Spleen (tissue), 11 donors: ENCODE measurements at regions not wholly inside any gene's neighbourhood (a gene's known extent, or its start where the extent isn't known, plus 50 kb on each side); places are given as distances from the start of the nearest gene placed in this dataset.

Experiments
- DNase-seq: peaks from one replicate; pipeline ENCODE4 v3.0.0-alpha.2; 2020
- H3K27ac ChIP-seq, 8 donors: fragments of 200-600 bp; sonication (generic) in 7 of 8; 1 replicate in 4 of 8; 2 replicates in 4 of 8; pipeline versions ENCODE4 v1.5.0 to v1.8.0; 2016 to 2021; ENCODE audit warnings: inconsistent platforms in 4 of 8, mild to moderate bottlenecking in 4 of 8, moderate library complexity in 1 of 8
- H3K27me3 ChIP-seq, 7 donors: fragments of 200-600 bp; sonication (generic) in 6 of 7; replicated peaks in 1 of 7; 1 replicate in 4 of 7; 2 replicates in 3 of 7; pipeline versions ENCODE4 v1.5.0 to v1.8.0; 2016 to 2021; ENCODE audit warnings: inconsistent platforms in 3 of 7, mild to moderate bottlenecking in 1 of 7
- H3K36me3 ChIP-seq, 6 donors: fragments of 200-600 bp; sonication (generic) in 5 of 6; 1 replicate in 4 of 6; 2 replicates in 2 of 6; pipeline versions ENCODE4 v1.5.0 to v1.8.0; 2016 to 2021; ENCODE audit warnings: inconsistent platforms in 2 of 6
- H3K4me1 ChIP-seq, 6 donors: fragments of 200-600 bp; sonication (generic) in 5 of 6; 1 replicate in 3 of 6; 2 replicates in 3 of 6; pipeline versions ENCODE4 v1.5.0 to v1.8.0; 2016 to 2021; ENCODE audit warnings: inconsistent platforms in 3 of 6
- H3K4me3 ChIP-seq, 8 donors: fragments of 200-600 bp; sonication (generic) in 7 of 8; 1 replicate in 4 of 8; 2 replicates in 4 of 8; pipeline versions ENCODE4 v1.5.0 to v1.8.0; 2016 to 2021; ENCODE audit warnings: inconsistent platforms in 4 of 8, mild to moderate bottlenecking in 4 of 8, moderate library complexity in 2 of 8
- H3K9me3 ChIP-seq, 8 donors: fragments of 200-600 bp; sonication (generic) in 7 of 8; 1 replicate in 4 of 8; 2 replicates in 4 of 8; pipeline versions ENCODE4 v1.5.0 to v1.8.0; 2016 to 2021; ENCODE audit warnings: inconsistent platforms in 4 of 8
- CTCF ChIP-seq, 11 experiments: fragments of 200-600 bp in 7 of 11; fragments of 450-650 bp in 4 of 11; sonication (generic) in 4 of 11; IDR thresholded peaks in 8 of 11; conservative IDR thresholded peaks in 3 of 11; 1 replicate in 7 of 11; 2 replicates in 4 of 11; pipeline versions ENCODE4 v1.4.0 to v1.8.0; 2016 to 2021; ENCODE audit warnings: antibody characterized with exemption in 11 of 11, inconsistent platforms in 4 of 11, mild to moderate bottlenecking in 1 of 11
- POLR2A ChIP-seq, 3 donors: fragments of 450-650 bp; IDR thresholded peaks; one replicate each; pipeline ENCODE4 v1.5.1; 2017; ENCODE audit warnings: antibody characterized with exemption in 3 of 3, mild to moderate bottlenecking in 1 of 3
- POLR2AphosphoS5 ChIP-seq, 3 donors: sonication (generic); formaldehyde crosslinking; IDR thresholded peaks; one replicate each; pipeline ENCODE4 v1.5.1; 2017; ENCODE audit warnings: antibody characterized with exemption in 3 of 3
- WGBS, 5 donors: extraction: QIAGEN DNeasy Blood & Tissue Kit in 3 of 5; methylation state at CpG; one replicate each; pipeline versions ENCODE4 v1.1.5 to v1.1.7; 2013 to 2018; 5-methylcytosine and 5-hydroxymethylcytosine counted together
- intact Hi-C: fragments of 100-400 bp; cut with DNase I; formaldehyde crosslinking; loops from one replicate; pipeline ENCODE4 v1.15.0; 2023; ENCODE audit warnings: low total_unique reads
- donor health status: healthy with polysubstance abuse.
- donor health status: DM: no; HTN: no; CAD: no; lungs with moderate emphysema.
- donor health status: DM: no; HTN: no; CAD: no.
- donor health status: Bipolar disorder and iron deficiency.
- donor health status: healthy.
- donor health status: DM: no; HTN: no; CAD: no.
- donor health status: DM: yes; HTN: yes; CAD: no.

DNA sequence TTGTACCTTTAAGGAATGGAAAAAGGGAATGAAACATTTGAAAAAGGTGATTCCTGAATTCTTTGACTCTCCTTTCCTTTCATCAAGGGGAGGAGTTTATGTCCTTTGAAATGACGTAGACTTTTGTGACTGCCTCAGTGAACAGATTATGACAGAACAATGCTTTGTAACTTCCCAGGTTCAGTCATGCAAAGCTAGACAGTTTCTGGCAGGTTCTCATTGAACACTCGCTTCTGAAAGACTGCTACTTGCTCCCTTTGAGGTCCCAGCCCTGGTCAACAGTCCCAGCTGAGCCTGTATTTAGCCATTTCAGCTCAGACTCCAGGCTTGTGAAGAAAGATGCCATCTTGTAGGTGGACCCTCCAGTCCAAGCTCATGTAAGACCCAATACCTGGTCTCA is 1178.9 kb downstream of the BCL11B start:
- WGBS, 5 donors = 69 to 86% (median 78%) methylated on average over 2 of the region's 2 CpGs
- Histone ChIP-seq H3K27me3 (no peaks in the 10 kb centered on the region), H3K9me3 (peaks cover 0 to 1% (median 0%) of the 10 kb centered on the region in 8 donors), H3K27ac (no peak overlapping the region), H3K4me1 (no peaks in the 10 kb centered on the region), H3K36me3 (no peaks in the 10 kb centered on the region), H3K4me3 (no peak overlapping the region)
- intact Hi-C loops = no loop called here
- TF ChIP-seq POLR2AphosphoS5 (IDR thresholded peaks at IDR 0.05) = no peak
- TF ChIP-seq CTCF (IDR thresholded peaks at IDR 0.05 in 8 of 11, conservative IDR thresholded peaks at IDR 0.05 in 3 of 11) = no peak
- no peak for TF ChIP-seq POLR2A (IDR thresholded peaks at IDR 0.05)
- no peak for DNase-seq

- no peak overlapping the region for H3K4me3 ChIP-seq
- no peaks in the 10 kb centered on the region for H3K27me3 ChIP-seq
- intact Hi-C loops = no loop called here
- WGBS, 5 donors = 70 to 82% (median 75%) methylated on average over 2 of the region's 2 CpGs
- no peak overlapping the region for H3K27ac ChIP-seq
- H3K4me1 ChIP-seq = no peaks in the 10 kb centered on the region
- H3K9me3 ChIP-seq = peaks cover 0 to 10% (median 0%) of the 10 kb centered on the region in 8 donors
- TF ChIP-seq CTCF (IDR thresholded peaks at IDR 0.05 in 8 of 11, conservative IDR thresholded peaks at IDR 0.05 in 3 of 11) (no peak), POLR2A (IDR thresholded peaks at IDR 0.05) (no peak), POLR2AphosphoS5 (IDR thresholded peaks at IDR 0.05) (no peak)
- DNase-seq = no peak
- H3K36me3 ChIP-seq = no peaks in the 10 kb centered on the region
These were observed 1172.5 kb downstream of the BCL11B start for GRCh38 chr14:98099527-98099926.

DNA sequence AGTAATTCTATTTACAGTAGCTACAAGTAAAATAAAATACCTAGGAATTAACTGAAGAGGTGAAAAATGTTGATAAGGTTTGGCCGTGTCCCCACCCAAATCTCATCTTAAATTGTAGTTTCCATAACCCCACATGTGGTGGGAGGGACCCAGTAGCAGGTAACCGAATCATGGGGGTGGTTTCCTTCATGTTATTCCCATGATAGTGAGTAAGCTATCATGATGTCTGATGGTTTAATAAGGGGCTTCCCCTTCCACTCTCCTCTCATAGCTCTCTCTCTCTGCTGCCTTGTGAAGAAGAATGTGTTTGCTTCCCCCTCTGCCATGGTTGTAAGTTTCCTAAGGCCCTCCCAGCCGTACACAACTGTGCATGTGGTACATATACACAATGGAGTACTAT is 1170.7 kb downstream of the BCL11B start:
- Histone ChIP-seq H3K36me3 (no peaks in the 10 kb centered on the region), H3K4me1 (no peaks in the 10 kb centered on the region), H3K4me3 (no peak overlapping the region), H3K27me3 (no peaks in the 10 kb centered on the region), H3K9me3 (peaks cover 0 to 10% (median 0%) of the 10 kb centered on the region in 8 donors), H3K27ac (no peak overlapping the region)
- WGBS, 5 donors = 70 to 86% (median 76%) methylated on average over 3 of the region's 3 CpGs
- no peak for TF ChIP-seq POLR2AphosphoS5 (IDR thresholded peaks at IDR 0.05)
- no peak for TF ChIP-seq POLR2A (IDR thresholded peaks at IDR 0.05)
- no peak for TF ChIP-seq CTCF (IDR thresholded peaks at IDR 0.05 in 8 of 11, conservative IDR thresholded peaks at IDR 0.05 in 3 of 11)
- no peak for DNase-seq
- intact Hi-C loops = no loop called here

DNA sequence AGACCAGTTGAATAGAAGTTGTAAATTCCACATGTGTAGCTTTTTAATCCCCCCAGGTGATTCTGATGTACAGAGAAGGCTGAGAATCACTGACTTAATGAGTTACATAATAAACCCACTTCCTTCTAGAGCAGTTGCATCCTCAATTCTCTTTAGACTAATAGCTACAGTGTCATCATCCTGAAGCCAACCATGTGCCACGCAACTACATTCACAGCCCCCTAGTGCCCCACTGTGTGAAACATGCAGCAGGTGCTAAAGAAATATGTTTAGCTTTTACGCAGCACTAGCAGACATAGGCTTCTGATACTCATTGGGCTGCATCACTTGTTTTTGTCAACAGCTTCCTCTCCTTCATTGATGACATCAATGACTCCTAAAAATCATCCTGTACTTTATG is 1168.3 kb downstream of the BCL11B start:
- H3K9me3 ChIP-seq = peaks cover 0 to 3% (median 0%) of the 10 kb centered on the region in 8 donors
- H3K4me3 ChIP-seq = no peak overlapping the region
- intact Hi-C loops = no loop called here
- no peak for DNase-seq
- 74 to 88% (median 80%) methylated on average over 2 of the region's 2 CpGs for WGBS, 5 donors
- H3K27me3 ChIP-seq = no peaks in the 10 kb centered on the region
- no peaks in the 10 kb centered on the region for H3K36me3 ChIP-seq
- no peaks in the 10 kb centered on the region for H3K4me1 ChIP-seq
- no peak for TF ChIP-seq POLR2AphosphoS5 (IDR thresholded peaks at IDR 0.05)
- no peak overlapping the region for H3K27ac ChIP-seq

DNA sequence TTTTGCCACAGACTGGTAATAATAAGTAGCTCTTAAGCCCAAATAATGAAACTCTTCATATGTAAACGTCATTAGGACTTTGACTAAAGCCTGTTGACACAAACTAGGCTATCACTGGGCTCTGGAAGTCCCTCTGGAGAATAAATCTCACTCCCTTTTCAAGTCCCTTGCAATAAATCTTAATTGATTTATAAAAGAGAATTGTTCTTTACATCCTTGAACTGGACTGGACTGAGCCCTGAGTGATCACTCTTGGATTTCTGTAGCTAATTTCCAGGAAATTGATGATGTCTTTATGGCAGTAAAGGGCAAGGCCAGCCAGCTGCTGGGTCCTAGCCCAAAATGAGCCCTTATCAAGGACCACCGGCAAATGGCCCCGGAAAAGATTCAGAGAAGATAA is 1162.7 kb downstream of the BCL11B start:
- no peaks in the 10 kb centered on the region for H3K36me3 ChIP-seq
- no peak overlapping the region for H3K27ac ChIP-seq
- no peaks in the 10 kb centered on the region for H3K27me3 ChIP-seq
- TF ChIP-seq POLR2A (IDR thresholded peaks at IDR 0.05) (no peak), POLR2AphosphoS5 (IDR thresholded peaks at IDR 0.05) (no peak), CTCF (IDR thresholded peaks at IDR 0.05 in 8 of 11, conservative IDR thresholded peaks at IDR 0.05 in 3 of 11) (no peak)
- no peaks in the 10 kb centered on the region for H3K9me3 ChIP-seq
- H3K4me3 ChIP-seq = no peak overlapping the region
- intact Hi-C loops = no loop called here
- no peaks in the 10 kb centered on the region for H3K4me1 ChIP-seq
- no peak for DNase-seq
- 48 to 59% (median 56%) methylated on average over 3 of the region's 3 CpGs for WGBS, 5 donors
